Stimulated activated CD8-positive, alpha-beta memory T cell treated with anti-CD3 and anti-CD28 coated beads, Interleukin-7, amount 100 ng/mL, for 1 hour (primary cell): ENCODE measurements at regions not wholly inside any gene's neighbourhood (a gene's known extent, or its start where the extent isn't known, plus 50 kb on each side); places are given as distances from the start of the nearest gene placed in this dataset.

Experiments
- DNase-seq, 2 donors: peaks; one replicate each; pipeline ENCODE4 v3.0.0-alpha.2; 2020; ENCODE audit warnings: low read depth in 2 of 2

- DNase-seq, result no peak
These were observed 217.0 kb downstream of the AJAP1 start for GRCh38 chr1:4871373-4871772.

GRCh38 chr1:4868521-4868920 lies 214.1 kb downstream of the AJAP1 start:
- no peak for DNase-seq

- DNase-seq, result no peak
These were observed 202.0 kb downstream of the AJAP1 start for GRCh38 chr1:4856396-4856795.

- DNase-seq, result no peak
These were observed 200.0 kb downstream of the AJAP1 start for GRCh38 chr1:4854367-4854766.

GRCh38 chr1:4853904-4854303 lies 199.5 kb downstream of the AJAP1 start:
- no peak for DNase-seq

- no peak for DNase-seq
These were observed 197.1 kb downstream of the AJAP1 start for GRCh38 chr1:4851385-4852065.

- DNase-seq, result no peak
These were observed 194.0 kb downstream of the AJAP1 start for GRCh38 chr1:4848431-4848830.

GRCh38 chr1:4847711-4848110 lies 193.3 kb downstream of the AJAP1 start:
- no peak for DNase-seq
